ENCODE measurements at regions not wholly inside any gene's neighbourhood (a gene's known extent, or its start where the extent isn't known, plus 50 kb on each side); places are given as distances from the start of the nearest gene placed in this dataset.

DNA sequence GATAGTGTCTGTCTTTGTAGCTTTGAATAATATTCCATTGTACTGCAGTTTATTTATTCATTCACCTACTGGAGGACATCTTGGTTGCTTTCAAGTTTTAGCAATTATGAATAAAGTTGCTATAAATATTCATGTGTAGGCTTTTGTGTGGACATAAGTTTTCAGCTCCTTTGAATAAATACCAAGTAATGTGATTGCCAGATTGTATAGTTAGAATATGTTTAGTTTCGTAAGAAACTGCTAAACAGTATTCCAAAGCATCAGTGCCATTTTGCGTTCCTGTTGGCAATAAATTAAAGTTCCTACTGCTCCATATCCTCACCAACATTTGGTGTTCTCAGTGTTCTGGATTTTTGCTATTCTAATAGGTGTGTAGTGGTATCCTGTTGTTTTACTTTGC lies 311.7 kb upstream of the FMN2 start:
- TF ChIP-seq RAD21 (IDR thresholded peaks at IDR 0.05; ENCODE audit: low read length): no peak
- no peak for TF ChIP-seq MXI1 (IDR thresholded peaks at IDR 0.05; ENCODE audit: borderline replicate concordance, low read depth, low read length)
- no peak for TF ChIP-seq CTCF (conservative IDR thresholded peaks at IDR 0.05; ENCODE audit: low read depth, low read length)
- no peak for TF ChIP-seq POLR2A (IDR thresholded peaks at IDR 0.05; ENCODE audit: low read depth, low read length)
- TF ChIP-seq FOS (IDR thresholded peaks at IDR 0.05; ENCODE audit: low read depth, low read length): no peak
- TF ChIP-seq BHLHE40 (IDR thresholded peaks at IDR 0.05; ENCODE audit: low read depth, low read length): no peak
- TF ChIP-seq SMC3 (IDR thresholded peaks at IDR 0.05; ENCODE audit: low read depth, low read length): no peak
- TF ChIP-seq ELK1 (IDR thresholded peaks at IDR 0.05; ENCODE audit: borderline replicate concordance, low read depth, low read length): no peak
- no peak for TF ChIP-seq RFX5 (IDR thresholded peaks at IDR 0.05; ENCODE audit: low read depth, low read length)
- TF ChIP-seq CHD1 (IDR thresholded peaks at IDR 0.05; ENCODE audit: low read depth, low read length): no peak
- no peak for TF ChIP-seq RCOR1 (IDR thresholded peaks at IDR 0.05; ENCODE audit: insufficient replicate concordance, low read length)
- TF ChIP-seq CEBPB (IDR thresholded peaks at IDR 0.05; ENCODE audit: low read depth, low read length): no peak

All from IMR-90 (cell line).